HG03521 (cell line): ENCODE measurements at regions not wholly inside any gene's neighbourhood (a gene's known extent, or its start where the extent isn't known, plus 50 kb on each side); places are given as distances from the start of the nearest gene placed in this dataset.
"Not testable (repeated sequence)": the region's sequence is repeated elsewhere in the genome, so short reads cannot be mapped to it uniquely, and the experiment has no call there.

ENCODE experiments used
- ATAC-seq: cut with Tn5 transposase; IDR thresholded peaks from one replicate; pipeline ENCODE4 v1.9.1; 2021; ENCODE audit warnings: mild to moderate bottlenecking, moderate library complexity; ENCODE audit not compliant: unreplicated experiment

- ATAC-seq = not testable (repeated sequence)
Measured at GRCh38 chr9:103237571-103238109, 242.5 kb downstream of the CYLC2 start.

DNA sequence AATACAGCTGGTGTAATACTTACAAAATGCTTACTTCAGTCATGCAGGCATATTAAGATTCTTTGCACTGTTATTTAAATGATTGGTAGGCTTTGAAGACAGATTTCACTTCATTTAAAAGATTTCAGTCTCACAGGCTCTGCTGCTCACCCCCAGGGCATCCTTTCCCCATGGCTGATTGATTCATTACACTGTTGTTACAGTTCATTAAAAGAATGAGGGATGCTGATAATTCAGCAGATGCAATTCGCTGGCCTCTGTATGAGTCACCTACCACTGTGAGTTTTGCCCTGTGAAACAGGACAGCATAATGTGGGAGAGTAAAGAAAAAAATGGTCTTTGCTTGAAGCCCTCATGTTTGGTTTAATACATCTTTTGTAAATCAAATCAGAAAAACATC, 246.9 kb downstream of the CYLC2 start:
- no peak for ATAC-seq

- no peak for ATAC-seq
Measured at GRCh38 chr9:103242486-103242885, 247.4 kb downstream of the CYLC2 start.

DNA sequence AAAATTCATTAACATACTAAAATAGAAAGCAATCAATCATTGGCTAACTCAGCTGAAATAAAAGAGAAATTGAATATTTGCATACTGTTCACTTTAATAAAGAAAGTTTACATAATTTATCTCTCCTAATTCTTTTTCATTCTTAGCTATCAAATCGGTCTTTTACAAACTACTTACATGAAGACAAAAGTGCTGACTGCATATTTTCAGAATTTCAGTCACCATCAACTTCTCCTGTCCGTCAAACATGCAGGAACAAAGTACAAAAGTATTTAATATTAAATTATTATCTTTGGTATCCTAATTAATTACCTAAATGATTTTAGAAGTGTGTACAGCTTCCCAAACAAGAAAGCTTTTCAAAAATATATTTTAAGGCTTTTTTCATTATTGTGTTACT, 248.4 kb downstream of the CYLC2 start:
- no peak for ATAC-seq

DNA sequence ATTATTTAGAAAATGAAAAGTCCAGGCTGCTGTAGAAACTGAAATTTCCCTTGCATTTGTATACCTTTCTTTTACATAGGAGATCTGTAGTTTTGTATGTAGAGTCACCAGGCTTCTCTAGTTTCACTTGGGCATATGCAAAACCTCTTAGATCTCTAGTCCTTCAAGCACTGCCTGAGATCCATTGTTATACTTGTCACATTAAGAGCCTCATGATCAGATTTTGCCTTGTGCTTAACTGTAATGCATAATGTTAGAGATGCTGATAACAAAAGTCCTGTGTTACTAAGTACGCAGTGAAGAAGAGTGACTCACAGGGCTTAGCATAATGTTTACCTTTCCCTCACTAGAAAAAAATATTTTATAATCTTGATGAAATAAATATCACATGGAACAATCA, 250.2 kb downstream of the CYLC2 start:
- no peak for ATAC-seq

DNA sequence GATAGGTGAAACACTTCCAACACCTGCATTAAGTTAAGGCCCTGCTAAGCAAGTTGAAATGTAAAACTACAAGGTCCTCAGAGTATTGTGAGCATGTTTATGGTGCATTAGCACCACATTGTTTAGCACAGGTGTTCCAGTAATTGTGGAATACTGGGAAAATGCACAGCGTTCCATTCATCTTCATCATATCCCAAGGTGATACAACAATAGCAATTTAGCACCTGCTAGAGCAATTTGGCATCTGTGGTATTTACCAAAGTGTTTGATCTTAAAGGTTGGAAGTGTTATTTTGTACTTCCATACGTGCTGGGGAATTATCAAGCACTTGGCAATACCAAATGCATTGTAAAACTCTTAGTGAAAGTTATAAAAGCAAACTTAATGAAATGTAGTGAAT, 266.8 kb downstream of the CYLC2 start:
- no peak for ATAC-seq

GRCh38 chr9:103266064-103266463, 270.9 kb downstream of the CYLC2 start:
- ATAC-seq = no peak

DNA sequence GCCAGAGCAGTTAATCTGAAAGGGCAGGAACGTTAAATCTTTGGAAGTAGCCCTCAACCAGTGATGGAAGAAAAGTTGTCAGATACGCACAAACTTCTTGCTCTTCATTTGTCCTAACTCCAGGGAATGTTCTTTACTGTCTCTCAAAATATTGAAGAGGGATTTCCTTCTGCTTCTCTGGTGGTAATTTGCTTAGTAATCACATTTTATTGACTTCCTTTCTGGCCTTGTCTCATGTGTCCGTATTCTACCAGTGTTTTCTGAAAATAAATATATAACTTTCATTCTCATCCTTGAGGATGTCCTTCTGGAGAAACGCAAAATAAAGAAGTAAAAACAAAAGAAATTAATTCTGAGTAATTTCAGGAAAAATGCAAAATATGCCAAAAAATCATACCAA, 282.1 kb downstream of the CYLC2 start:
- ATAC-seq = no peak

DNA sequence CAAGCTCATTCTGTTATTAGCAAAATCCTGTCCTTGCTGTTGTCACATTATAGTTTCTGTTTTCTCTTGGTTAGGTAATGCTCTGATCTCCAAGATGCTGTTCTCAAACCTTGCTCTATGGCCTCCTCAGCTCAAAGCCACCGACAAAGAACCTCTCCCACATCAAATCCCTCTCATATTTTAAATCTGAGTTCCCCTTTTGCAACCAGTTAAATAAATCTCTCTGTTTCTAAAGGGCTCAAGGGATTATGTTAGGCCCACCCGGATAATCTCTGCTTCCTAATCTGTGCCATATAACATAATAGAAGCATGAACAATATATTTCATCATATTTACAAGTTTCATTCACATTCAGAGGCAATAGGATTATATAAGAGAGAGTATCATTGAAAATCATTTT, 286.0 kb downstream of the CYLC2 start:
- ATAC-seq = no peak

DNA sequence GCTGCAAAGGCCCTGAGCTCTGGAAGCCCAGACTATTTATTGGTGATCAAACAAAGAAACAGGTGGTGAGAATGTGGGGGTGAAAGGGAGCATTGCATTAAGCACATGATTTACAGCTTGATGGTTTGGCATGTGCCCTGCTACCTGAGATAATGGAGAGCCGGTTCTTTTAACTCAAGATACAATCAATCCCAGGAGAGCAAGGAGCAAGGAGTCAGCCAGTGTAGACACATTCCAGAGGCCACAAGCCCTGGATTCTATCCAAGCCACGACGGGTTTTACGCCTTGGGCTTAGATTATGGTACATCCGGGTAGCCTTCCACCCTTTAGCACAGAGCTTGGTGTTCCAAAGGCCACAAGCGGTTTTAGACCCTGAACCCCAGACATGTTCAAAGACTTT, 292.2 kb downstream of the CYLC2 start:
- no peak for ATAC-seq

GRCh38 chr9:103296189-103296588, 301.1 kb downstream of the CYLC2 start:
- ATAC-seq = no peak

- ATAC-seq = no peak
Measured at GRCh38 chr9:103301051-103301450, 305.9 kb downstream of the CYLC2 start.

- ATAC-seq = no peak
Measured at GRCh38 chr9:103304797-103305196, 309.7 kb downstream of the CYLC2 start.

DNA sequence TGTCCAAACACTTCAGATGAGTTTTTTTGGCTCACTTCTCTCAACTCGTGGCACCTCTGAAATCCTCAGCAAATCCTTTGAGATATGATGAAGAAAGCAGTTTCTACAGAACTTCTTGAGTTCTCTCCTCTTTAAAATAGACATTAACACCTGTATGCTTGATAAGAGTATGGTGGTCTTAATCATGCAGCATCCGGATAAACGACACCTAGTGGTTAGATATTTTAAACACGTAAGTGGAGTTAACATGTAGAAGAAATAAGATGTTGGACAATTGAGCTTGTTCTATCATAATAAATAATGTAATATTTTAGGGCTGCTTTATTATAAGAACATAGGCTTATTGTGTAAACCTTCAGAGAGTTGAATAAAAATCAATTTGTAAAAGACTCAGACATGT, 324.8 kb downstream of the CYLC2 start:
- ATAC-seq = no peak

- ATAC-seq = no peak
Measured at GRCh38 chr9:103323699-103324098, 328.6 kb downstream of the CYLC2 start.

- no peak for ATAC-seq
Measured at GRCh38 chr9:103335461-103335860, 340.3 kb downstream of the CYLC2 start.

DNA sequence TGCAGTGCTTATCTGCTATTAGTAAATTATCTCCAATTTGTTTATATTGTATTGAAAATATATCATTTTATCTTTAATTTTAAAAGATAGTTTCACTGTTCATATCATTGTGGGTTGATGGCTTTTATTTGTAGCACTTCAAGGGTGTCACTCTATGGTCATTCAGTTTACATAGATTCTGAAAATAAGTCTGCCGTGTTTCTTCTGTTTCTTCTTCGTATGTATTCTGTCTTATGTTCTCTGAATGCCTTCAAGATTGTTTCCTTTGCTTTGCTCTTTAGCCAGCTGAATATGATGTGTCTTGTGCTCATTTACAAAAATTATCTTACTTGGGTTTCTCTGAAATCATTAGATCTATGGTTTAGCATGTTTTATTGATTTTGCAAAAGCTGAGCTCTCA, 359.9 kb downstream of the CYLC2 start:
- ATAC-seq = no peak

GRCh38 chr9:103357980-103358379, 362.8 kb downstream of the CYLC2 start:
- not testable (repeated sequence) for ATAC-seq

GRCh38 chr9:103361906-103362305, 366.8 kb downstream of the CYLC2 start:
- no peak for ATAC-seq

DNA sequence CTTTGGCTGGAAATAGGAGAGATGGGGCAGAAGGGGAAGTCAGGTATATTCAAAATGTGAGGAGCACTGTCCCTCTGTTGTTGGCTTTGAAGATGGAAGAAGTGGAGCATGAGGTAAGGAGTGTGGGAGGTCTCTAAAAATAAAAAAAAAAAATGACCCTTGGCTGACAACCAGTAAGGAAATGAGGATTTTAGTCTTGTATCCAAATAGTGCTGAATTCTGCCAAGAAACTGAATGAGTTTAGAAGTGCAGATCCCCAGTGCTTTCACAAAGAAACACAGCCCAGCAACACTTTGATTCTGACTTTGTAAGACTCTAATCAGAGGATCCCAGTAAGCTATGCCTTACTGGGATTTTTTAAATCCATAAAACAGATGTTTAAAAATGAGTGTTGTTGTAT, 367.9 kb downstream of the CYLC2 start:
- ATAC-seq = no peak

- ATAC-seq = no peak
Measured at GRCh38 chr9:103364753-103365152, 369.6 kb downstream of the CYLC2 start.

- ATAC-seq = no peak
Measured at GRCh38 chr9:103371152-103371551, 376.0 kb downstream of the CYLC2 start.

DNA sequence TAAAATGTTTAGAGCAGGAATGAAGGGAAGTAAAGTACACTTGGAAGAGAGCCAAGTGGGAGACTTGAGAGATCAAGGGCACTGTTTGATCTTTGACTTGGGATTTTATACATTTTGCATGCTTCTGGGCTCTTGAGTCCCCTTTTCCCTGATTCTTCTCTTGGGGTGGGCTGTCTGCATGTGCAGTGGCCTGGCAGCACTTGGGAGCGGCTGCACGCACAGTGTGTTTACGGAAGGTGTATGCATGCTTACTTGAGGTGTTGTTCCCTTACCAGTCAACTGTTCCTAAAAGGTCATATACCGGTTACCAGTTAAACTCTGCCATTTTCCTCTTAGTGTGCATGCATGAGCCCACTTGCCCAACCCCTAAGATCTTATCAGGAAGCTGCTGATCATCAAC, 377.7 kb downstream of the CYLC2 start:
- no peak for ATAC-seq

- no peak for ATAC-seq
Measured at GRCh38 chr9:103377667-103378066, 382.5 kb downstream of the CYLC2 start.
